ENCODE measurements at regions not wholly inside any gene's neighbourhood (a gene's known extent, or its start where the extent isn't known, plus 50 kb on each side); places are given as distances from the start of the nearest gene placed in this dataset.
"Not testable (repeated sequence)": the region's sequence is repeated elsewhere in the genome, so short reads cannot be mapped to it uniquely, and the experiment has no call there.

DNA sequence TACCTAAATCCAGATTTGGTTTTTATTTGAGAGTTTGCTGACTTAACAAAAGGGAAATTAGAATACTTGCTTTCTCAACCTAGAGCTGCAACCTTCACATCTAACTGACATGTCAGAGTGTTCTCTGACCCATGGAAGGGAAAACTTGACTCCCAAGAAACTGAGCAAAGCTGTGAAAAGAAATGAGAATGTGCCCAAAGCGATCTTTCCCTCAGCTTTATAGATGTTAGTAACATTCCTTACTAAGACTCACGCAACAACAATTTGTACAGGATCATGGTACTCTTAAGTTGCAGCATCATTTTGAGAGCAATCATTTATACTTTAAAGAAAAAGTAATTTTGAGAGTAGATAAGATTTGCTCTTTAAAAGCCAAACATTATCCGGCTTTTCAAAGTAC is 117.0 kb upstream of the FBXL7 start:
- DNase-seq: no peak

- DNase-seq: no peak
Measured at GRCh38 chr5:15377573-15378340, 122.2 kb upstream of the FBXL7 start.

DNA sequence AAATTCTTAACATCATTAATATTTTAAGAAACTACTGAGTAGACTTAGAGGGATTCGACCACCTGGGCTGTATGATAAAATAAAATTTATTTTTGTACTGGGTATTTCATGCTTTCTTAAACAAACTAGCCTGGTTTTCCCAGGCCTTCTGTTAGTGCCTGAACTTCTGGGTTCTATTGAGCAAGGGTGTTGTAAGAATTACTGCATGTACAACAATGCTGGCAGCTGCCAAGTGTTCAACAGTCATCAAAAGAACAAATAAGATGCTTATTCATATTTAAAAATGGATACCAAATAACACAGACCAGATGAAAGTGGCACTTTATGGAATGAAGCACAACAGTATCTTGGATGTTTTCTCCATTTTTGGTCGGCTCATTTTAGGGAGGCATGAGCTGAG is 123.2 kb upstream of the FBXL7 start:
- DNase-seq: no peak

GRCh38 chr5:15376088-15376487 is 123.9 kb upstream of the FBXL7 start:
- no peak for DNase-seq

GRCh38 chr5:15375559-15375958 is 124.4 kb upstream of the FBXL7 start:
- DNase-seq: no peak

- no peak for DNase-seq
Measured at GRCh38 chr5:15374886-15375285, 125.1 kb upstream of the FBXL7 start.

DNA sequence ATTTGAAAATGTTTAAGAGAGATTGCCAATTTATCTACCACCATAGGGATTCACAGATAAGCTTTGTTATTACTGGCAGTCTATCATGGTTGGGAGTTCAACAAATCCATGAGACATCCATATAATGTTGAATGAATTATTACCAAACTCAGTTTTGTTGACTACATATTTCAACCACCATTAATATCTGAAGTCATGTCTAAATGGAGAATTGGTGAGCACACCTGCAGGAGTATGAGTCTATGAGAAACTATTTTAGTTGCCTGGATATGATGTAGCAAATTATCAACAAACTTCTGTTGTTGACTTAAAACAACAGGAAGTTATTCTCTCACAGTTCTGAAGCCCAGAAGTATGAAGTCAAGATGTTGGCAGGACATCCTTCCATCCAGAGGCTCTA is 126.8 kb upstream of the FBXL7 start:
- DNase-seq: no peak

GRCh38 chr5:15371184-15371583 is 128.8 kb upstream of the FBXL7 start:
- DNase-seq: no peak

- no peak for DNase-seq
Measured at GRCh38 chr5:15368835-15369234, 131.1 kb upstream of the FBXL7 start.

GRCh38 chr5:15367489-15367888 is 132.5 kb upstream of the FBXL7 start:
- DNase-seq: no peak

DNA sequence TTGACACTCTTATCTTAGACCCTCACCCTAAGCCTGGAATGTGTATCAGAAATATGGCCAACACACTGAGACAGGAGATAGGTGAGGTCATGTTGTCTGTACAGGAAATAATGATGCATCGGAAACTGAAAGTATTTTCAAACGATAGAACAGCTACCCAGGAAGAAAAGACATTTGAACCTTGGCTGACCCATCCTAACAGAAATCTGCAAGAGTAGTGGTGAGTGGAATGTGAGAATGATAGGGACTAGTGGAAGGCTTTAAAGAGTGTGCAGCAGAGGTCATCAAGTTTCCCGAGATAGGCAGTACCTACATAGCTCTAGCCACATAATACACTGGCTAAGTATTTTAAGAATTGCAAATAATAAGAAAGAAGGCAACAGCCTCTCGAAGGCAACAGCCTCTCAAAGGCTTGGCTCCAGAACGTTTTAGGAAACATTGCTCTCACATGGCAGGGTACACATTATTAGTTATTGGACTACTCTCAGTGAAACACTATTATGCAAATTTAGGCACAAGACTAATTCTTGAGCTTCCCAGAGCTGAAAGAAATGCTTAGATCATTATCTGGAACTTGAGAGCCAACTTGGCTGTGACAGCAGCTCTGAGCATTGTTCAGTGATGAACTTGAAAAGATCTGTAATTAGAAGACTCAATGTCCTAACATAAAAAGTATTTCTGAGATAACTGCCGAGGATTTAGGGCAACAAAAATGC is 133.1 kb upstream of the FBXL7 start:
- no peak for DNase-seq

DNA sequence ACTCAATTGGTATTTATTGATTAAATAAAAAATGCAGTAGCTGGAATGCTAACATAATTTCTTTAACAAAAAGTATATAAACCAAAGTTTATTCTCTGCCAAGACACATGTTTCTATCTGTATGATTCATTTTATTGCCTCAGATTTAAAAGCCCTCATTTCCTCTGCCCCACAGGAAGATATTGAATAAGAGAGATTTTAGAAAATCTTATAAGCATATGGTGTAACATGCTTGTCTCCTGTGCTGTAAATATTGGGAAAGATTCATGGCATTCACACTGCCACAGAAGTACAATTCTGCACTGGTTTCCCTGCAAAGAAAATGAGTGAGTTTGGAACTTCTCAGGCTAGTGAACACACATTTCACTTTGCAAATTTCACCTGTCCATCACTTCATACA is 134.9 kb upstream of the FBXL7 start:
- DNase-seq: no peak

DNA sequence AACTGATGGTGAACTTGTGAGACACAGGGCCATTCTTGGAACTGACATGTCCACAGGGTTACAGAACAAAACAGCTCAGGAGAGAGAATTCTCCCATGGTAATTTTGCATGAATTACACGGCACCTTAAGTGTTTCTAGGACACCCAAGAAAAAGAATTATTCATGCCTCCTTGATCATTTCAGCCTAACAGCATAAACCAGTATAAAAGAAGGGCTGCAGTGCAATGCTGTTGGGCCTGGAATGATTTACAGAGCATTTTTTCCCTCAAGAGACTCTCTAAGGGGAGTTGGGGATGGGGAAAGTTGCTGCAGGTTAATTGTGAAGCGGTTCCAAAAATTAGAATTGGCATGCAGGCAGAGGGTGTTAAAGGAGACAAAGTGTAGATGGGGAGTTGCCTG is 136.4 kb upstream of the FBXL7 start:
- no peak for DNase-seq

- DNase-seq: not testable (repeated sequence)
Measured at GRCh38 chr5:15357092-15357453, 142.9 kb upstream of the FBXL7 start.

DNA sequence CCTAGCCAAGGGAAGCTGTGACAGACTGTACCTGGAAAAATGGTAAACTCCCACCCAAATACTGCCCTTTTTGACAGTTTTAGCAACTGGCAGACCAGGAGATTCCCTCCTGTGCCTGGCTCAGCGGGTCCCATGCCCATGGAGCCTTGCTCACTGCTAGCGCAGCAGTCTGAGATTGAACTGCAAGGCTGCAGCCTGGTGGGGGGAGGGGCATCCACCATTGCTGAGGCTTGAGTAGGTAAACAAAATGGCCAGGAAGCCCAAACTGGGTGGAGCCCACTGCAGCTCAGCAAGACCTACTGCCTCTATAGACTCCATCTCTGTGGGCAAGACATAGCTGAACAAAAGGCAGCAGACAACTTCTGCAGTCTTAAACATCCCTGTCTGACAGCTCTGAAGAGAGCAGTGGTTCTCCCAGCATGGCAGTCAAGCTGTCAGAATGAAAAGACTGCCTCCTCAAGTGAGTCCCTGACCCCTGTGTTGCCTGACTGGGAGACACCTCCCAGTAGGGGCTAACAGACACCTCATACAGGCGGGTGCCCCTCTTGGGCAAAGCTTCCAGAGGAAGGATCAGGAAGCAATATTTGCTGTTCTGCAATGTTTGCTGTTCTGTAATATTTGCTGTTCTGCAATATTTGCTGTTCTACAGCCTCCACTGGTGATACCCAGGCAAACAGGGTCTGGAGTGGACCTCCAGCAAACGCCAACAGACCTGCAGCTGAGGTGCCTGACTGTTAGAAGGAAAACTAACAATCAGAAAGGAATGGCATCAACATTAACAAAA is 143.5 kb upstream of the FBXL7 start:
- not testable (repeated sequence) for DNase-seq

- no peak for DNase-seq
Measured at GRCh38 chr5:15354021-15354420, 146.0 kb upstream of the FBXL7 start.

GRCh38 chr5:15353086-15353645 is 146.8 kb upstream of the FBXL7 start:
- DNase-seq: no peak

DNA sequence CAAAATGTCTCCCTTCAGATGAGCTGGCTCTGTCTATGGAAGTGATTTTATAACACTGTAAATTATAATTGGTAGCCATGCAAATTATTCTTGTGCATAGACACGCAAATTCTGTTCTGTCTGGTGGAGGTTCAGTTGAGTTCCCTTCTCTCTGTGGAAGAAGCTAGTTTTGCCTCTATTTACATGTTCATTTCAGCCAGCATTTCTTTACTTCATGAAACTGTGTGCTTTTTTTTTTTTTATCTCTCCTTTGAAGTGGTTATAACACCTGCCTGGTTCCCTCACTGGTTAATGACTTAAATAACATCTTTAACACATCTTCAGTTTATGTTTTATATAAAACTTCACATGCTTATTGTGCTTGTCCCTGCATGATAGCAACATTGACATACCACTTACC is 149.4 kb upstream of the FBXL7 start:
- no peak for DNase-seq

DNA sequence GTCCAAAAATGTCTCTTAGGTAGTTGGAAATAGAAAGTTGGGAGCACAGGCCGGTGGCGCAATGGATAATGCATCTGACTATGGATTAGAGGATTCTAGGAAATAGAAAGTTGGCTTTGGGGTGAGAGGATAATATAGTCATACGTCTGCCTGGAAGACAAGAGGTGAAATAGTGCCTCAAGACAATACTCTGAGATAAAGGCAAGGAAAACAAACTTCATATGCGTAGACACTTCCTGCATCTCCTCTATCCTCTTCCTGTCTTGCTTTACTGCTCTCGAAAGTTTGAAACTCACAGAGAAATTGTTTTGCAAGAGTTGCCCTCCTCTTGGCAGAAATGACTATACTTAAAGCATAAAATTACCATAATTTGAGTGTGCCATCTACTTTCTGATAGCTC is 153.2 kb upstream of the FBXL7 start:
- DNase-seq: no peak

DNA sequence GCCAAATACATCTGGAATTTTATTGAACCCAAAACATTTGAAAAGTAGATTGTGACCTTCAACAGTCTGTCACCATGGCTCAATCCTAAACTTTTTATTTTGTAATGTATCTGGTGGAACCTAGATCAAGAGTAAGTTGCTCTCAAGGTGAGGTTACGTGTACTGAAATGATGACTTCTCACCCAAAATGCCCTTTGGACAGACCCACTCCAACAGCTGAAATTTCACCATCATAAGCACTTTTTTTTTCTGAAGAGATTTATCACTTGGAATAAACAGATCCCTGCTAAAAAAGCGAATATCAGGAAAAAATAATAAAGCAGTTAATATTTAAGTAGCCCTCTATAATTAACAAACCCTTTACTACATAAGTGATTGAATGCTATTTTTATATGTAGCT is 155.0 kb upstream of the FBXL7 start:
- DNase-seq: no peak

GRCh38 chr5:15338546-15338945 is 161.4 kb upstream of the FBXL7 start:
- no peak for DNase-seq

GRCh38 chr5:15334551-15335266 is 165.3 kb upstream of the FBXL7 start:
- no peak for DNase-seq

GRCh38 chr5:15333091-15333490 is 166.9 kb upstream of the FBXL7 start:
- DNase-seq: no peak

Measured in DMS153 (cell line).